ENCODE measurements at regions not wholly inside any gene's neighbourhood (a gene's known extent, or its start where the extent isn't known, plus 50 kb on each side); places are given as distances from the start of the nearest gene placed in this dataset.

GRCh38 chr3:181052256-181052655 lies 62.7 kb upstream of the DNAJC19 start:
- DNase-seq, result no peak

GRCh38 chr3:181050738-181051137 lies 61.2 kb upstream of the DNAJC19 start:
- DNase-seq, result no peak

DNA sequence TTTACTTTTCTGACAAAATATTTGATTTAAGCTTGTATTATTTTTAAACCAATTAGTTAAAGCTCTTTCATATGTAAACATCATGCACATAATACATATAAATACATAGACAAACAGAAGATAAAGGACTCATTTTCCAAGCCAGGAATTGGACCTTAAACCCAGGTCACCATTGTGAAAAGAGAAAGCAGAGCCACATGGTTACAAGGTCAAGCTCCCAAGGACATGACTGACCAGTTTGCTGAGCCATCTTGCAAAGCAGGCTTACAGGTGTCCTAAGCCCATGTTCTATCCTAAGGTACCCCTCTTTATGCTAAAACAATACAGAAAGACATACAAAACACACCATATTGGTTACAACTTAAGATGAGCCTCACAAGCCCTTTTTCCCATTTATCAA lies 50.5 kb upstream of the DNAJC19 start:
- no peak for DNase-seq
